ENCODE measurements at regions not wholly inside any gene's neighbourhood (a gene's known extent, or its start where the extent isn't known, plus 50 kb on each side); places are given as distances from the start of the nearest gene placed in this dataset.

- no peaks in the 10 kb centered on the region for H3K9me3 ChIP-seq (ENCODE audit: control insufficient read depth, insufficient read depth, low read length)
- no peak overlapping the region for H4K5ac ChIP-seq (ENCODE audit: low read depth, low read length)
- H3K36me3 ChIP-seq (ENCODE audit: control insufficient read depth, insufficient read depth, low read length), result no peaks in the 10 kb centered on the region
- no peak overlapping the region for H4K8ac ChIP-seq (ENCODE audit: low read depth in 2 of 2, low read length in 2 of 2)
- intact Hi-C loops (cut with micrococcal nuclease), result no loop called here
- H4K91ac ChIP-seq (ENCODE audit: insufficient read depth, low read depth, low read length), result no peak overlapping the region
- DNase-seq (no peak), ATAC-seq (ENCODE audit: low read depth) (no peak)
- BruUV-seq (replicated peaks), result no TSS peak
- no peak overlapping the region for H3K27ac ChIP-seq (ENCODE audit: insufficient read depth, low read length)
- dilution Hi-C loops (cut with HindIII; ENCODE audit: low sequenced_read_pairs, unreplicated experiment), result no loop called here
- WGBS, 2 experiments (ENCODE audit: extremely low coverage in 2 of 2, insufficient read length in 1 of 2), result 13 to 100% methylated on average over 1 of the region's 3 CpGs
- no peak overlapping the region for H2BK120ac ChIP-seq (ENCODE audit: low read depth, low read length)
- no peak overlapping the region for H3K4me3 ChIP-seq (ENCODE audit: insufficient read depth, low read depth, low read length)
- no peaks in the 10 kb centered on the region for H3K27me3 ChIP-seq (ENCODE audit: control insufficient read depth, insufficient read depth, low read length)
- H3K79me1 ChIP-seq (ENCODE audit: low read depth in 1 of 2, low read length in 2 of 2), result no peaks in the 10 kb centered on the region
- no peak overlapping the region for H2BK15ac ChIP-seq (ENCODE audit: low read depth, low read length)
- H3K18ac ChIP-seq (ENCODE audit: low read depth, low read length), result no peak overlapping the region
- H3K14ac ChIP-seq (replicated peaks; ENCODE audit: low read depth, low read length), result no peak overlapping the region
- H4K20me1 ChIP-seq (ENCODE audit: insufficient read depth, low read length), result no peaks in the 10 kb centered on the region
- no peak overlapping the region for H2BK20ac ChIP-seq (ENCODE audit: low read depth, low read length)
- H2BK5ac ChIP-seq (ENCODE audit: low read depth, low read length, poor library complexity, severe bottlenecking), result no peak overlapping the region
- H3K4me2 ChIP-seq (ENCODE audit: low read depth, low read length), result no peak overlapping the region
- no peak overlapping the region for H2AFZ ChIP-seq (replicated peaks; ENCODE audit: low read length, poor library complexity)
- no peak overlapping the region for H3K23ac ChIP-seq (ENCODE audit: low read depth, low read length)
- TF ChIP-seq FOS (IDR thresholded peaks at IDR 0.05; ENCODE audit: low read depth, low read length) (no peak), ELK1 (IDR thresholded peaks at IDR 0.05; ENCODE audit: borderline replicate concordance, low read depth, low read length) (no peak), CHD1 (IDR thresholded peaks at IDR 0.05; ENCODE audit: low read depth, low read length) (no peak), RAD21 (IDR thresholded peaks at IDR 0.05; ENCODE audit: low read length) (no peak), CTCF (conservative IDR thresholded peaks at IDR 0.05; ENCODE audit: low read depth, low read length) (no peak), NFE2L2 (IDR thresholded peaks at IDR 0.05; ENCODE audit: low read depth, low read length) (no peak), BHLHE40 (IDR thresholded peaks at IDR 0.05; ENCODE audit: low read depth, low read length) (no peak), USF2 (IDR thresholded peaks at IDR 0.05; ENCODE audit: low read depth, low read length) (no peak), RFX5 (IDR thresholded peaks at IDR 0.05; ENCODE audit: low read depth, low read length) (no peak), MAFK (IDR thresholded peaks at IDR 0.05; ENCODE audit: low read depth, low read length) (no peak), MXI1 (IDR thresholded peaks at IDR 0.05; ENCODE audit: borderline replicate concordance, low read depth, low read length) (no peak), POLR2A (IDR thresholded peaks at IDR 0.05; ENCODE audit: low read depth, low read length) (no peak), CEBPB (IDR thresholded peaks at IDR 0.05; ENCODE audit: low read depth, low read length) (no peak), RCOR1 (IDR thresholded peaks at IDR 0.05; ENCODE audit: insufficient replicate concordance, low read length) (no peak)
- H3K4me1 ChIP-seq (ENCODE audit: control insufficient read depth, insufficient read depth, low read length), result no peaks in the 10 kb centered on the region
- no peak overlapping the region for H3K4ac ChIP-seq (ENCODE audit: low read depth, low read length)
- H3K56ac ChIP-seq (ENCODE audit: extremely low read depth, insufficient read depth, low read length), result no peak overlapping the region
- ChIA-PET POLR2A (ENCODE audit: unreplicated experiment) (no interaction called here), CTCF (no interaction called here)
- H3K9me1 ChIP-seq (ENCODE audit: insufficient read depth, low read length), result no peaks in the 10 kb centered on the region
- H3K9ac ChIP-seq (ENCODE audit: low read depth, low read length), result no peak overlapping the region
- in situ Hi-C loops (cut with MboI; ENCODE audit: low sequenced_read_pairs), result no loop called here
- no peak overlapping the region for H2AK5ac ChIP-seq (ENCODE audit: low read depth, low read length)
- no peak overlapping the region for H2AK9ac ChIP-seq (replicated peaks; ENCODE audit: low read depth, low read length, poor library complexity)
Measured at GRCh38 chr9:73357607-73358006, 205.9 kb downstream of the ANXA1 start.

Measured in IMR-90 (cell line).